ENCODE measurements at regions not wholly inside any gene's neighbourhood (a gene's known extent, or its start where the extent isn't known, plus 50 kb on each side); places are given as distances from the start of the nearest gene placed in this dataset.
"Not testable (repeated sequence)": the region's sequence is repeated elsewhere in the genome, so short reads cannot be mapped to it uniquely, and the experiment has no call there.

- FAIRE-seq: no peak
Observed at GRCh38 chr7:91570560-91570959, 306.3 kb downstream of the FZD1 start.

GRCh38 chr7:91571601-91572000, 307.4 kb downstream of the FZD1 start:
- FAIRE-seq: no peak

- no peak for FAIRE-seq
Observed at GRCh38 chr7:91573405-91573804, 307.1 kb downstream of the MTERF1 start.

- not testable (repeated sequence) for FAIRE-seq
Observed at GRCh38 chr7:91576459-91576858, 304.0 kb downstream of the MTERF1 start.

GRCh38 chr7:91579837-91580236, 300.7 kb downstream of the MTERF1 start:
- no peak for FAIRE-seq

- no peak for FAIRE-seq
Observed at GRCh38 chr7:91582799-91583477, 297.6 kb downstream of the MTERF1 start.

GRCh38 chr7:91596287-91596686, 284.2 kb downstream of the MTERF1 start:
- no peak for FAIRE-seq

- FAIRE-seq: no peak
Observed at GRCh38 chr7:91598791-91599190, 281.7 kb downstream of the MTERF1 start.

GRCh38 chr7:91600112-91600511, 280.4 kb downstream of the MTERF1 start:
- no peak for FAIRE-seq

GRCh38 chr7:91603707-91604106, 276.8 kb downstream of the MTERF1 start:
- FAIRE-seq: no peak

GRCh38 chr7:91608606-91609005, 271.9 kb downstream of the MTERF1 start:
- FAIRE-seq: no peak

- peak; percentile 85 for FAIRE-seq
Observed at GRCh38 chr7:91609525-91609924, 271.0 kb downstream of the MTERF1 start.

- no peak for FAIRE-seq
Observed at GRCh38 chr7:91614431-91614830, 266.1 kb downstream of the MTERF1 start.

- FAIRE-seq: no peak
Observed at GRCh38 chr7:91618776-91619765, 261.4 kb downstream of the MTERF1 start.

GRCh38 chr7:91620827-91621226, 259.7 kb downstream of the MTERF1 start:
- no peak for FAIRE-seq

- FAIRE-seq: not testable (repeated sequence)
Observed at GRCh38 chr7:91627324-91627723, 253.2 kb downstream of the MTERF1 start.

- no peak for FAIRE-seq
Observed at GRCh38 chr7:91628742-91629141, 251.8 kb downstream of the MTERF1 start.

GRCh38 chr7:91630581-91631380, 249.7 kb downstream of the MTERF1 start:
- no peak for FAIRE-seq

GRCh38 chr7:91632234-91632940, 248.1 kb downstream of the MTERF1 start:
- no peak for FAIRE-seq

GRCh38 chr7:91633013-91633441, 247.5 kb downstream of the MTERF1 start:
- no peak for FAIRE-seq

- no peak for FAIRE-seq
Observed at GRCh38 chr7:91634485-91635177, 245.9 kb downstream of the MTERF1 start.

Data from islet of Langerhans (tissue), 1 donor.